GM23338 (cell line): ENCODE measurements at regions not wholly inside any gene's neighbourhood (a gene's known extent, or its start where the extent isn't known, plus 50 kb on each side); places are given as distances from the start of the nearest gene placed in this dataset.
"Not testable (repeated sequence)": the region's sequence is repeated elsewhere in the genome, so short reads cannot be mapped to it uniquely, and the experiment has no call there.

Source experiments
- ATAC-seq: fragments of 200-7000 bp; cut with Tn5 transposase; 3 replicates; pipeline ENCODE4 v1.9.1; 2020
- DNase-seq: peaks from one replicate; pipeline ENCODE4 v3.0.0-alpha.2; 2015; ENCODE audit warnings: low spot score
- H2AFZ ChIP-seq: fragments of 200-600 bp; sonication (generic); 2 replicates; pipeline ENCODE4 v1.8.0; 2016; ENCODE audit warnings: antibody characterized with exemption, mild to moderate bottlenecking, moderate library complexity
- H3F3A ChIP-seq: fragments of 200-600 bp; sonication (generic); replicated peaks from 2 replicates; pipeline ENCODE4 v1.8.0; 2017; ENCODE audit warnings: antibody characterized with exemption, mixed run types, low read depth
- H3K27ac ChIP-seq: fragments of 200-600 bp; sonication (generic); 2 replicates; pipeline ENCODE4 v1.6.1; 2016; ENCODE audit warnings: low read depth
- H3K27me3 ChIP-seq: fragments of 200-600 bp; sonication (generic); 2 replicates; pipeline ENCODE4 v1.8.0; 2016; ENCODE audit warnings: mild to moderate bottlenecking, mixed run types, moderate library complexity; ENCODE audit not compliant: insufficient read depth
- H3K36me3 ChIP-seq: fragments of 200-600 bp; sonication (generic); 2 replicates; pipeline ENCODE4 v1.8.0; 2016; ENCODE audit warnings: mild to moderate bottlenecking; ENCODE audit not compliant: insufficient read depth
- H3K4me1 ChIP-seq: fragments of 200-600 bp; sonication (generic); 2 replicates; pipeline ENCODE4 v1.8.0; 2016; ENCODE audit warnings: mild to moderate bottlenecking, moderate library complexity; ENCODE audit not compliant: insufficient read depth
- H3K4me2 ChIP-seq: fragments of 200-600 bp; sonication (generic); 2 replicates; pipeline ENCODE4 v1.7.1; 2017; ENCODE audit warnings: mixed run types
- H3K4me3 ChIP-seq: fragments of 200-600 bp; sonication (generic); 2 replicates; pipeline ENCODE4 v1.6.1; 2016; ENCODE audit warnings: mixed run types
- H3K79me2 ChIP-seq: fragments of 200-600 bp; sonication (generic); replicated peaks from 2 replicates; pipeline ENCODE4 v1.8.0; 2017; ENCODE audit warnings: mild to moderate bottlenecking; ENCODE audit not compliant: insufficient read depth
- H3K9me2 ChIP-seq: fragments of 200-600 bp; sonication (generic); 2 replicates; pipeline ENCODE4 v1.8.0; 2017; ENCODE audit not compliant: insufficient read depth
- H4K20me1 ChIP-seq: fragments of 200-600 bp; sonication (generic); replicated peaks from 2 replicates; pipeline ENCODE4 v1.8.0; 2017; ENCODE audit warnings: mild to moderate bottlenecking; ENCODE audit not compliant: insufficient read depth
- H3K27ac Mint-ChIP-seq: 2 replicates; pipeline ENCODE4 v1.8.0; 2020; ENCODE audit warnings: inconsistent platforms, mild to moderate bottlenecking, moderate library complexity, mixed read lengths
- H3K27me3 Mint-ChIP-seq: 3 replicates; pipeline ENCODE4 v1.8.0; 2022; ENCODE audit warnings: low read depth, mild to moderate bottlenecking, moderate library complexity, mixed read lengths, inconsistent platforms; ENCODE audit not compliant: insufficient read depth, poor library complexity
- H3K36me3 Mint-ChIP-seq: 3 replicates; pipeline ENCODE4 v1.8.0; 2021; ENCODE audit warnings: low read depth, mild to moderate bottlenecking, inconsistent platforms, moderate library complexity, mixed read lengths
- H3K4me1 Mint-ChIP-seq: 3 replicates; pipeline ENCODE4 v1.8.0; 2020; ENCODE audit warnings: mild to moderate bottlenecking, inconsistent platforms, mixed read lengths
- H3K4me3 Mint-ChIP-seq: 3 replicates; pipeline ENCODE4 v1.8.0; 2021; ENCODE audit warnings: moderate library complexity, mild to moderate bottlenecking, inconsistent platforms, mixed read lengths
- H3K9me3 Mint-ChIP-seq: 3 replicates; pipeline ENCODE4 v1.8.0; 2020; ENCODE audit warnings: moderate library complexity, mild to moderate bottlenecking, inconsistent platforms, mixed read lengths
- POLR2AphosphoS5 ChIP-seq: IDR thresholded peaks from 2 replicates; pipeline ENCODE4 v1.6.1; 2016; ENCODE audit warnings: antibody characterized with exemption, low read depth
- TF ChIP-seq, protein P1 (sequence below), 2 experiments: fragments of 200-600 bp in 1 of 2; sonication (generic) in 1 of 2; conservative IDR thresholded peaks; 2 replicates each; pipeline versions ENCODE4 v1.5.1 to v1.6.1; 2016 to 2017; ENCODE audit warnings: antibody characterized with exemption in 2 of 2, low read depth in 2 of 2, mild to moderate bottlenecking in 2 of 2, moderate library complexity in 1 of 2

DNA sequence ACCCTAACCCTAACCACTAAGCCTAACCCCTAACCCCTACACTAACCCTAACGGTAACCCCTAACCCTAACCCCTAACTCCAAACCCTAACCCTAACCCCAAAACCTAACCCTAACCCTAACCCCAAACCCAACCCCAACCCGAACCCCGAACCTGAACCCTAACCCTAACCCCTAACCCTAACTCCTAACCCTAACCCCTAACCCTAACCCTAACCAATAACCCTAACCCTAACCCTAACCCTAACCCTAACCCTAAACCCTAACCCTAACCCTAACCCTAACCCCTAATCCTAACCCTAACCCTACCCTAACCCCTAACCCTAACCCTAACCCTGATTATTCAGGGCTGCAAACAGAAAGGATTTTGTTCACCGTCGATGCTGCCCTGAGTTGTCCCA, 144.6 kb upstream of the DUSP22 start:
- Mint-ChIP-seq H3K27me3 (peaks cover 24% of the 10 kb centered on the region), H3K9me3 (peaks cover 48% of the 10 kb centered on the region), H3K36me3 (peaks cover 29% of the 10 kb centered on the region)
- H3K27ac ChIP-seq, H3K79me2 ChIP-seq, H3K4me2 ChIP-seq, H2AFZ ChIP-seq, H3K4me3 ChIP-seq, H3K27ac Mint-ChIP-seq, H3K27me3 ChIP-seq, H3F3A ChIP-seq, H3K4me1 Mint-ChIP-seq, H4K20me1 ChIP-seq, DNase-seq, H3K9me2 ChIP-seq, H3K36me3 ChIP-seq, H3K4me1 ChIP-seq, H3K4me3 Mint-ChIP-seq, ATAC-seq: not testable (repeated sequence)

DNA sequence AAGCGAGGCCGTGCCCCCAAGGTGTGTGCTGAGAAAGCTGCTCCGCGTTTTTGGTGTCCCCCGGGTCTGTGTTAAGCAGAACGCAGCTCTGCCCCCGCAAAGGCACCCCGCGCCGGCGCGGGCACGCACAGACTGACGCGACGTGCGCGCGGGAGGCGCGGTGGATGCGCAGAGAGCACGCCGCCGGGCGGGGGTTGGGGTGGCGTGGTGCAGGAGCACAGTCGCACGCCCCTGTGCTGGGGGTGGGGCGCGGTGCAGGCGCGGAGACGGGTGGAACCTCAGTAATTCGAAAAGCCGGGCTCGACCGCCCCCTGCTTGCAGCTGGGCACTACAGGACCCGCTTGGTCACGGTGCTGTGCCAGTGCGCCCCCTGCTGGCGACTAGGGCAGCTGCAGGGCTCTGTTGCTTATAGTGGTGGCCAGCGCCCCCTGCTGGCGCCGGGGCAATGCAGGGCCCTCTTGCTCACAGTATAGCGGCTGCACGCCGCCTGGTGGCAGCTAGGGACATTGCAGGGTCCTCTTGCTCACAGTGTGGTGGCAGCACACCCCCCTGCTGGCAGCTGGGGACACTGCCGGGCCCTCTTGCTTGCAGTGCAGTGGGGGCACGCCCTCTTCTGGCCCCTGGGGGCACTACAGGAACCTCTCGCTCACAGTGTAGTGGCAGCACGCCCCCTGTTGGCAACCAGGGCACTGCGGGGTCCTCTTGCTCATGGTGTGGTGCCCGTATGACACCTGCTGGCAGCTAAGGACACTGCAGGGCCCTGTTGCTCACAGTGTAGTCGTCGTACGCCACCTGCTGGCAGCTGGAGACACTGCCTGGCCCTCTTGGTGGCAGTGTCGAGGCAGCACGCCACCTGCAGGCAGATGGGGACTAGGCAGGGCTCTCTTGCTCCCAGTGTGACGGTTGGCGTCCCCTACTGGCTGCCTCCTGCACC, 144.0 kb upstream of the DUSP22 start:
- H3K36me3 Mint-ChIP-seq: peaks cover 29% of the 10 kb centered on the region
- peak; percentile 85 for DNase-seq
- H3K27ac Mint-ChIP-seq: not testable (repeated sequence)

DNA sequence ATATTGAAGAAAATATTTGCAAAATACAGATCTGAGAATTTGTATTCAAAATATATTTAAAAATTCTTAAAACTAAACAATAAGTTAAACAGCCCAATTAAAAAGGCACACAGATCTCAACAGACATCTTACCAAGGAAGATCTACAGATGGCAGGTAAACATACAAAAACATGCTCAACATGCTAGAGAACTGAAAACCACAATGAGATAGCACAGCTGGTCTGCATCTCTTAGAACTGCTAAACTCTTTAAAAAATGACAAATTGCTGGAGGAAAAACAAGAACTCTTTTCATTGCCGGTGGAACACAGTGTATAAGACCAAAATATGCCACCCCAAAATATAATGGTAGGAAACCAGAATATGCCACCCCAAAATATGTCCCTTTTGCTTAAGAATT, 142.1 kb upstream of the DUSP22 start:
- H3K36me3 ChIP-seq, H3K9me2 ChIP-seq, H3K4me3 ChIP-seq, ATAC-seq, H3K27ac Mint-ChIP-seq, H4K20me1 ChIP-seq, H3K27me3 ChIP-seq, H3F3A ChIP-seq, H2AFZ ChIP-seq, H3K4me2 ChIP-seq, H3K4me1 Mint-ChIP-seq, H3K27ac ChIP-seq, H3K4me3 Mint-ChIP-seq, H3K79me2 ChIP-seq, H3K4me1 ChIP-seq, DNase-seq: not testable (repeated sequence)
- Mint-ChIP-seq H3K36me3 (peaks cover 29% of the 10 kb centered on the region), H3K27me3 (peaks cover 27% of the 10 kb centered on the region), H3K9me3 (peaks cover 58% of the 10 kb centered on the region)

More for the DNA sequence above, 144.0 kb upstream of the DUSP22 start:
- not testable (repeated sequence) for H3K4me3 Mint-ChIP-seq, H3K27ac ChIP-seq, H2AFZ ChIP-seq, H3K4me1 Mint-ChIP-seq, H3K36me3 ChIP-seq, H4K20me1 ChIP-seq, H3K9me2 ChIP-seq, H3K4me2 ChIP-seq, H3K4me3 ChIP-seq, H3F3A ChIP-seq, H3K4me1 ChIP-seq, H3K79me2 ChIP-seq, H3K27me3 ChIP-seq
- Mint-ChIP-seq H3K27me3 (peaks cover 24% of the 10 kb centered on the region), H3K9me3 (peaks cover 52% of the 10 kb centered on the region)
- peak; percentile 32; the same call in 1 of the 2 replicates for TF ChIP-seq POLR2AphosphoS5
- TF ChIP-seq, protein P1, sequence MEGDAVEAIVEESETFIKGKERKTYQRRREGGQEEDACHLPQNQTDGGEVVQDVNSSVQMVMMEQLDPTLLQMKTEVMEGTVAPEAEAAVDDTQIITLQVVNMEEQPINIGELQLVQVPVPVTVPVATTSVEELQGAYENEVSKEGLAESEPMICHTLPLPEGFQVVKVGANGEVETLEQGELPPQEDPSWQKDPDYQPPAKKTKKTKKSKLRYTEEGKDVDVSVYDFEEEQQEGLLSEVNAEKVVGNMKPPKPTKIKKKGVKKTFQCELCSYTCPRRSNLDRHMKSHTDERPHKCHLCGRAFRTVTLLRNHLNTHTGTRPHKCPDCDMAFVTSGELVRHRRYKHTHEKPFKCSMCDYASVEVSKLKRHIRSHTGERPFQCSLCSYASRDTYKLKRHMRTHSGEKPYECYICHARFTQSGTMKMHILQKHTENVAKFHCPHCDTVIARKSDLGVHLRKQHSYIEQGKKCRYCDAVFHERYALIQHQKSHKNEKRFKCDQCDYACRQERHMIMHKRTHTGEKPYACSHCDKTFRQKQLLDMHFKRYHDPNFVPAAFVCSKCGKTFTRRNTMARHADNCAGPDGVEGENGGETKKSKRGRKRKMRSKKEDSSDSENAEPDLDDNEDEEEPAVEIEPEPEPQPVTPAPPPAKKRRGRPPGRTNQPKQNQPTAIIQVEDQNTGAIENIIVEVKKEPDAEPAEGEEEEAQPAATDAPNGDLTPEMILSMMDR (conservative IDR thresholded peaks at IDR 0.05; ENCODE audit: low read depth in 2 of 2): peak; percentile 72 to 76
- ATAC-seq: peak; percentile 80

DNA sequence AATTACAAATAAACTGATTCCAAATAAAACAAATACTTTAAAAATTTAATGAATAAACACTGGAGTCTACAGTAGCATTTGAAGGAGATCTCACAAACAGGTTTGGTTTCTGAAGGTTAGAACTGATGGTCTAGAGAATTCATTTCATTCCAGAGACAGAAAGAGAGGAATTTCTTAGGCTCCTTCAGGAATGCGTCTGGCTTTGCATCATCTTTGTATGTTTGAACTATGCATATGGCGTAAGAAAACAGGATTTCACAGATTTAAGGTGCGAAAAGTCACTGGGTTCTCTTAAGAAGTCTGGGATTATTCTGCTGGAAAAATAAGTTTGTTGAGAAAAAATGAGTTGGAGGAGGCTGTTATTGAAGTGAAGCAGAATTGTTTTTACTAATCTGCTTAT, 139.9 kb upstream of the DUSP22 start:
- H3K36me3 ChIP-seq, H3K27ac ChIP-seq, H3K4me1 Mint-ChIP-seq, H3K9me2 ChIP-seq, H2AFZ ChIP-seq, H3K4me1 ChIP-seq, H3K79me2 ChIP-seq, H3F3A ChIP-seq, H3K4me2 ChIP-seq, H3K27me3 ChIP-seq, H3K4me3 Mint-ChIP-seq, H3K27ac Mint-ChIP-seq, H4K20me1 ChIP-seq, H3K4me3 ChIP-seq, ATAC-seq: not testable (repeated sequence)
- Mint-ChIP-seq H3K27me3 (peaks cover 27% of the 10 kb centered on the region), H3K9me3 (peaks cover 69% of the 10 kb centered on the region), H3K36me3 (peaks cover 29% of the 10 kb centered on the region)
- peak; percentile 30 for DNase-seq

DNA sequence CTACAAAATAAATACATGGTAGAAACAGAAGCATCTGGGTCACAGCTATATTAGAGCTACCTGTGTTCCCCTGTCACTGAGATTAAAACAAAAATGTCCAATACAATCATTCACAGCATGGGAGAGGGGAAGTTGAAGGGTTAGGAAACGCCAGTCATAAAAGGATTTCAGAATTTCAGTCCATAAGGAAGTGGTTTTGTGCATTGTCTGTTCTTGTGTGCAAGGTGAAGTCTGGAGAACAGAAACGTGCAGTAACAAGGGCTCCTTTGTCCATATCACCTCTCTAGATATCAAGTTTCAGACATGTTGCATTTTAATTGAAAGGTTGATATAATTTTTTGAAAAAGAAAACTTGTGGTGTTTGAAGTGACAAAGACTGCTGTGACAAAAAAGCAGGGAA, 139.3 kb upstream of the DUSP22 start:
- not testable (repeated sequence) for H3K4me2 ChIP-seq, H3K36me3 ChIP-seq, ATAC-seq, H3K27ac ChIP-seq, H3K9me2 ChIP-seq, DNase-seq, H3K79me2 ChIP-seq, H3K4me1 ChIP-seq, H3K4me3 ChIP-seq, H3F3A ChIP-seq, H4K20me1 ChIP-seq, H3K27ac Mint-ChIP-seq, H3K4me3 Mint-ChIP-seq, H3K27me3 ChIP-seq, H3K4me1 Mint-ChIP-seq, H2AFZ ChIP-seq
- Mint-ChIP-seq H3K9me3 (peaks cover 64% of the 10 kb centered on the region), H3K27me3 (peaks cover 27% of the 10 kb centered on the region), H3K36me3 (peaks cover 29% of the 10 kb centered on the region)

DNA sequence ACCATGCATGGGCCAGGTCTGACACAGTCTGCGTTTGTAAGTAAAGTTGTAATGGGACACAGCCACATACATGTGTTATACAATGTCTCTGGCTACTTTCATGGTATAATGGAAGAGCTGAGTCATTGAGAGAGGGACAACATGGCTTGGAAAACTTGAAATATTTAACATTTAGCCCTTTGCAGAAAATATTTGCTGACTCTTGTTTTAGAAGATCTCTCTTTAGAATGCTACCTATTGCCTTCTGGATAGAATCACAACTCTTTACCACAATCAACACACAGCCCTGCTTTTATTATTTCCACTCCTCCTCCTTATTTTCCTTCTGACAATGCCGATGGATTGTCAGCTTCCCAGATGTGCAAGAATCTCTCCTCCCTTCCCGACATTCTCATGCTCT, 138.4 kb upstream of the DUSP22 start:
- H3K27me3 ChIP-seq, H3F3A ChIP-seq, DNase-seq, H3K27ac Mint-ChIP-seq, H2AFZ ChIP-seq, H4K20me1 ChIP-seq, H3K79me2 ChIP-seq, H3K4me1 ChIP-seq, H3K36me3 ChIP-seq, H3K27ac ChIP-seq, H3K4me3 ChIP-seq, H3K4me3 Mint-ChIP-seq, H3K9me2 ChIP-seq, H3K4me1 Mint-ChIP-seq, H3K4me2 ChIP-seq, ATAC-seq: not testable (repeated sequence)
- peaks cover 24% of the 10 kb centered on the region for H3K36me3 Mint-ChIP-seq
- peaks cover 21% of the 10 kb centered on the region for H3K27me3 Mint-ChIP-seq
- H3K9me3 Mint-ChIP-seq: peaks cover 56% of the 10 kb centered on the region
